Progenitor cell of endocrine pancreas (in vitro differentiated cells): ENCODE measurements at regions not wholly inside any gene's neighbourhood (a gene's known extent, or its start where the extent isn't known, plus 50 kb on each side); places are given as distances from the start of the nearest gene placed in this dataset.

Experiments
- DNase-seq: peaks from one replicate; pipeline ENCODE4 v3.0.0; 2021; ENCODE audit warnings: low spot score; ENCODE audit not compliant: unreplicated experiment
- H3K27ac Mint-ChIP-seq: 2 replicates; pipeline ENCODE4 v1.8.0; 2021; ENCODE audit warnings: mild to moderate bottlenecking, moderate library complexity, mixed read lengths
- H3K27me3 Mint-ChIP-seq: 2 replicates; pipeline ENCODE4 v1.8.0; 2021; ENCODE audit warnings: mixed read lengths
- H3K36me3 Mint-ChIP-seq: 2 replicates; pipeline ENCODE4 v1.8.0; 2022; ENCODE audit warnings: mixed read lengths; ENCODE audit not compliant: insufficient read depth
- H3K4me1 Mint-ChIP-seq: 2 replicates; pipeline ENCODE4 v1.8.0; 2021; ENCODE audit warnings: low read depth, mixed read lengths
- H3K4me3 Mint-ChIP-seq: 2 replicates; pipeline ENCODE4 v1.8.0; 2021; ENCODE audit warnings: low read depth, mild to moderate bottlenecking, moderate library complexity, mixed read lengths
- H3K9me3 Mint-ChIP-seq: 2 replicates; pipeline ENCODE4 v1.8.0; 2021; ENCODE audit warnings: low read depth, mixed read lengths
- TF ChIP-seq, protein P1 (sequence below): fragments of 200-600 bp; sonication (generic); IDR thresholded peaks from one replicate; pipeline ENCODE4 v1.5.0; 2021; ENCODE audit warnings: antibody characterized with exemption, mild to moderate bottlenecking; ENCODE audit not compliant: unreplicated experiment

DNA sequence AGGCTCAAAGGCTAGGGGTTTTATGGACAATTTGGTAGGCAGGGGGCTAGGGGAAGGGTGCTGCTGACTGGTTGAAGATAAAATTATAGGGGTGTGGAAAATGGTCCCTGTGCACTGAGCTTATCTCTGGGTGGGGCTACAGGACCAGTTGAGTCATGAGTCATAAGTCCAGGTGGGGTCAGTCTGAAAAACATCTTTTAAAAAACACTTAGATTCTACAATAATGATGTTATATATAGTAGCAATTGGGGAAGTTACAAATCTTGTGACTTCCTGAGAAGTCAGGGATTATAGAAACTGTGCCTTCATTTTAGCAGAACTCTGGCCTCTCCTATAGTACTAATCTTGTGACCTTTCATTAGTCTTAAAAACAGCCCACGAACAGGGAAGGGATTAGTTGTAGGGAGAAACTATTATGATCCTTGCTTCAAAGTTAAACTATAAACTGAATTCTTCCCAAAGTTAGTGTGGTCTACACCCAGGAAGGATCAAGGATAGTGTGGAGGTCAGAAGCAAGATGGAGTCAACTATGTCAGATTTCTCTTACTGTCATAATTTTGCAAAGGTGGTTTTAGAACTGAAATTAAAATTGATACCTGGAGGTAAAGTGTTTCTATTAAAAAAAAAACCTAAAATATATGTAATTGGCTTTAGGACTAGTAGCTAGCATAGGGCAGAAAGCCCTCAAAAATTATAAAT lies 130.1 kb downstream of the P2RY1 start:
- H3K9me3 Mint-ChIP-seq = peaks cover 3% of the 10 kb centered on the region
- H3K36me3 Mint-ChIP-seq = no peaks in the 10 kb centered on the region
- no peaks in the 10 kb centered on the region for H3K27me3 Mint-ChIP-seq
- no peak overlapping the region for H3K27ac Mint-ChIP-seq
- no peak overlapping the region for H3K4me3 Mint-ChIP-seq
- DNase-seq = no peak
- TF ChIP-seq, protein P1, sequence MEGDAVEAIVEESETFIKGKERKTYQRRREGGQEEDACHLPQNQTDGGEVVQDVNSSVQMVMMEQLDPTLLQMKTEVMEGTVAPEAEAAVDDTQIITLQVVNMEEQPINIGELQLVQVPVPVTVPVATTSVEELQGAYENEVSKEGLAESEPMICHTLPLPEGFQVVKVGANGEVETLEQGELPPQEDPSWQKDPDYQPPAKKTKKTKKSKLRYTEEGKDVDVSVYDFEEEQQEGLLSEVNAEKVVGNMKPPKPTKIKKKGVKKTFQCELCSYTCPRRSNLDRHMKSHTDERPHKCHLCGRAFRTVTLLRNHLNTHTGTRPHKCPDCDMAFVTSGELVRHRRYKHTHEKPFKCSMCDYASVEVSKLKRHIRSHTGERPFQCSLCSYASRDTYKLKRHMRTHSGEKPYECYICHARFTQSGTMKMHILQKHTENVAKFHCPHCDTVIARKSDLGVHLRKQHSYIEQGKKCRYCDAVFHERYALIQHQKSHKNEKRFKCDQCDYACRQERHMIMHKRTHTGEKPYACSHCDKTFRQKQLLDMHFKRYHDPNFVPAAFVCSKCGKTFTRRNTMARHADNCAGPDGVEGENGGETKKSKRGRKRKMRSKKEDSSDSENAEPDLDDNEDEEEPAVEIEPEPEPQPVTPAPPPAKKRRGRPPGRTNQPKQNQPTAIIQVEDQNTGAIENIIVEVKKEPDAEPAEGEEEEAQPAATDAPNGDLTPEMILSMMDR = no peak
- H3K4me1 Mint-ChIP-seq = peaks cover 7% of the 10 kb centered on the region

DNA sequence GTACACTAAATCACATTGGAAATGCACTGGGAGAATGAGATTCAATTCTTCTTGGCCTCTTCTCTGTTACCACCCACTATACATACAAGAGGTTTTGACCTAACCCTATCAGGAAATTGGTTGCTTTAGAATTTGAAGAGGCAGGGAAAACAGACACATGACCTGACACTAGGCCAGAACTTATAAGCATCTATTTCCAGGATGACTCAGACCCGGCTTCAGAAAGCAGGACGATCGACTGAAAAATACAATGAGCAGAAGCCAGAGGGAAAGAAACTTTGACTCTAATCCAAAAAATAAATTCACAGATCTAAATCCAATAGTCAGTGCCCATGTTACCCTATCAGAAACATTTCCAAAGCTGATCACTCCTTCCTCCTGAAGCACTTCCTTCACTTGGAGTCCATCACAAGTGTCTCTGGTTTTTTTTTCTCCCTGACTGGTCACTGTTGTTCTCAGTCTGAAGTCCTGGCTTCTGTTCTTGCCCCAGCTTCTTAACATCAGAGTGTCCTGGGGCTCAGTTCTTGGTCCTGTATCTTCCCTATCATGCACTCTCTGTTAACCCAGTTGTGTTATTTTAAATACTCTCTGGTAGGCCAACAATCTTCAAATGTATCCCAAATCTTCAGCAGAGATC lies 133.6 kb downstream of the P2RY1 start:
- H3K4me3 Mint-ChIP-seq = no peak overlapping the region
- no peak for DNase-seq
- TF ChIP-seq, protein P1 = no peak
- H3K27ac Mint-ChIP-seq = no peak overlapping the region
- peaks cover 3% of the 10 kb centered on the region for H3K9me3 Mint-ChIP-seq
- H3K27me3 Mint-ChIP-seq = no peaks in the 10 kb centered on the region
- H3K4me1 Mint-ChIP-seq = peaks cover 6% of the 10 kb centered on the region
- no peaks in the 10 kb centered on the region for H3K36me3 Mint-ChIP-seq

DNA sequence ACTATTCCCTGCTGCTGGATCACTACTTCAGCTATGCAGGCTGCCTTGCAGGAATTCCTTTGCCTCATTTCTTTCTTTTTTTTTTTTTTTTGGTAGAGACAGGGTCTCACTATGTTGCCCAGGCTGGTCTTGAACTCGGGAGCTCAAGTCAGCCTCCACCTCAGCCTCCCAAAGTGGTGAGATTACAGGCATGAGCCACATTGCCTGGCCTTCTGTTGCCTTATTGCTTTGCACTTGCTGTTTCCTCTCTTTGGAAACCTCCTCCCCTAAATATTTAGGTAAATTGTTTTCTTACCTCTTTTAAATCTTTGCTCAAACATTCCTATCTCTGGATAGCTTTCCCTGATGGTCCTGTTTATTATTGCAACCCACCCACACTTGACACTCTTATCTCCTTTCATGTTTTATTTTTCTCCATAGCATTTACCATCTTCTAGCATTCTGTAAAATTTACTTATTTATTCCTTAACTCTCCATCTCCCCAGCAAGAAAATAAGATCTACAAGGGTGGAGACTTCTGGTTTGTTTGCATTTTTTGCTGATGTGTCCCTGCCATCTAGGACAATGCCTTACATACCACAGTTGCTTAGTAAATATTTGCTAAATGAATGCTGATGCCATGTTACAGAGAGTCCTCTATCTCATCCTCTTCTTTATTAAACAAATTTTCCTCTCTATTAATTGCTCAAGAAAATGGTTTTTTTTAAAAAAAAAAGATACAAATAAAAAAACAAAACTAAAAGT lies 134.8 kb downstream of the P2RY1 start:
- no peak for DNase-seq
- Mint-ChIP-seq H3K9me3 (peaks cover 3% of the 10 kb centered on the region), H3K27me3 (no peaks in the 10 kb centered on the region), H3K36me3 (no peaks in the 10 kb centered on the region), H3K27ac (no peak overlapping the region), H3K4me3 (no peak overlapping the region), H3K4me1 (peaks cover 6% of the 10 kb centered on the region)
- TF ChIP-seq, protein P1 = no peak

DNA sequence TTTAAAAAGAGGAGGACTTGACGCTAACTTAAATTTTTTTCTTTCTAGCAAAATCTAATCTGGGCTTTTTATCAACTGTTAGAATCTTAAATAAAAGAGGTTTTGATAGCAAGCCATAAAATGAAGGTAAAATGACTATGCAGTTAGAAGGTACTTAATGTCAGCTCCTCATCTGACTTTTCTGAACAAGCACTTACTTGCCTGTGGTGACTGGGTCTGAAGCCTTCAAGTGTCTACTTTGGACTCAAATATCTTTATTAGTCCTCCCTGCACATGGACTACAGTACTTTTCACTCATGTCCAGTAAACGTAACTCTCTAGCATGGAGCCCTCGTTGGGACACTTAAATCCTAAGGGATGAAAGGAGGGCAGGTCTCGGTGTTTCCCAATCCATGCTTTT lies 135.9 kb downstream of the P2RY1 start:
- no peaks in the 10 kb centered on the region for H3K27me3 Mint-ChIP-seq
- no peak overlapping the region for H3K4me3 Mint-ChIP-seq

DNA sequence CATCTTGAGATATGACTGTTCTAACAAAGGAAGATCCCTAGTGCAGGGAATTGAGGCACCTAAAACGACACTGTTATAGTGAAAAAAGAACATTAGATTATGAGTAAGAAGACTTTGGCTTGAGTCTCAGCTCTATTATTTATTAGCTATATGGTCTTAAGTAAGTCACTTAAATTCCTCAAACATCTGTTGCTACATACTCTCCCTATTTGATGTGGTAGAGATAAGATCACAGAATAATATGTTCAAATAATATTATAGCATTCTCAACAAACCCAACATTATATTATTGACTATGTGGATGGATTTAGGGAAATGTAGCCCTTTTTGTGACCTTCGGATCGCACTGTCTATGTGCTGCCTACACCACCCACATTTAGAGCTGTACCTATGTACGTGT lies 136.9 kb downstream of the P2RY1 start:
- Mint-ChIP-seq H3K4me1 (peaks cover 6% of the 10 kb centered on the region), H3K9me3 (no peaks in the 10 kb centered on the region), H3K36me3 (no peaks in the 10 kb centered on the region), H3K4me3 (no peak overlapping the region), H3K27ac (no peak overlapping the region), H3K27me3 (no peaks in the 10 kb centered on the region)
- TF ChIP-seq, protein P1 = no peak
- no peak for DNase-seq

More for the DNA sequence above, 135.9 kb downstream of the P2RY1 start:
- H3K9me3 Mint-ChIP-seq = peaks cover under 1% of the 10 kb centered on the region
- no peaks in the 10 kb centered on the region for H3K36me3 Mint-ChIP-seq
- no peak for DNase-seq
- no peak overlapping the region for H3K27ac Mint-ChIP-seq
- TF ChIP-seq, protein P1 = no peak
- peaks cover 6% of the 10 kb centered on the region for H3K4me1 Mint-ChIP-seq
